ENCODE measurements at regions not wholly inside any gene's neighbourhood (a gene's known extent, or its start where the extent isn't known, plus 50 kb on each side); places are given as distances from the start of the nearest gene placed in this dataset.

DNA sequence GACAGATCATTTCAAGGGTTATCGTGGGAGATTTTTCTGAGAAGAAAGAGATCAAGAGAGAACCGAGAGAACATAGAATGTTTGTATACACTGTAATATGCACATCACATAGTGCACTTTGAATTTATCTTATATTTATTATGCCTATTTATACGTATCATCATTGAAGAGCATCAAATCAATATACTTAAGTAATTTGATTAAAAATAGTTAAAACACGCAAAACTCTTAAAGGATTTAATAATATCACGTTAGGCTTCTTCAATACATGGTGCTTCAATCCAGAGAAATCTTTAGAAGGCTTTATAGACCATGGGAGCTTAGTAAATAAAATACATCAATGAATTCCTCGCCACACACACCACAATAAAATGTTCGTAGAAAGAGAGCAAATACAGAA is 139.5 kb upstream of the C11orf58 start:
- POLR2A ChIA-PET = no interaction called here
- TF ChIP-seq SIN3A (IDR thresholded peaks at IDR 0.05; ENCODE audit: borderline replicate concordance, insufficient read depth, low read depth, low read length) (no peak), CTCF (IDR thresholded peaks at IDR 0.05) (no peak), POLR2AphosphoS5 (IDR thresholded peaks at IDR 0.05; ENCODE audit: low read depth, low read length) (no peak), REST (IDR thresholded peaks at IDR 0.05; ENCODE audit: insufficient read depth in 1 of 2, low read depth in 2 of 2, low read length in 1 of 2) (no peak), TCF7L2 (IDR thresholded peaks at IDR 0.05; ENCODE audit: low read depth, low read length) (no peak)
- CTCF ChIA-PET = interaction anchor here (0.6 kb wide), 1 partner anchor 119 kb away, joined by 4 read pairs; no protein-coding TSS in a partner anchor
- no peak overlapping the region for H3K27ac ChIP-seq (ENCODE audit: low read length)
- in situ Hi-C loops (cut with HindIII; ENCODE audit: low pct_unique_long_range_greater_than_20kb, low sequenced_read_pairs) (no loop called here), intact Hi-C loops (cut with micrococcal nuclease; ENCODE audit: unreplicated experiment) (no loop called here)
- BruUV-seq (replicated peaks) = no TSS peak
- no peaks in the 10 kb centered on the region for H3K36me3 ChIP-seq (ENCODE audit: control insufficient read depth, insufficient read depth, low read length)
- ATAC-seq (no peak), DNase-seq (ENCODE audit: low read depth, low spot score) (no peak)
- no peaks in the 10 kb centered on the region for H3K4me1 ChIP-seq (ENCODE audit: control insufficient read depth, insufficient read depth, low read length)
- no peak overlapping the region for H3K4me3 ChIP-seq (ENCODE audit: low read depth in 2 of 2, low read length in 2 of 2)
- peaks cover 10% of the 10 kb centered on the region for H3K27me3 ChIP-seq (ENCODE audit: control insufficient read depth, insufficient read depth, low read length)
- H3K9me3 ChIP-seq (ENCODE audit: control insufficient read depth, insufficient read depth, low read depth, low read length) = no peaks in the 10 kb centered on the region

DNA sequence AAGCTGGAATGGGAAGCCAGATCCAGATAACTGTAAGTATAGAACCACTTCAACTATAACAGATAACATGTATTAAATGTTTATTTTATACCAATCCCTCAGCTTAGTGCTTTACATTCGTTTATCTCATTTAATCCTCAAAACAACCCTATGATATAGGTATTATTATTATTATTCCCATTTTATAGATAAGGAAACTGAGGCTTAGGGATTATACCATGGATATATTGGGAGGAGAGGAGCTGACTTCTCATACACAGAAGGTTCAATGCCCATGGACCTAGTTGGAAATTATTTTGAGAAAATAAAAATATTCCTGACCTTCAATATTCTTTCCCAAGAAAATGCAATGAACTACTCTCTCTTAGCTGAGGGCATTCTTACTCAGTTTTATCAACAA is 140.4 kb upstream of the C11orf58 start:
- POLR2A ChIA-PET = no interaction called here
- no peak overlapping the region for H3K4me3 ChIP-seq (ENCODE audit: low read depth in 2 of 2, low read length in 2 of 2)
- no peaks in the 10 kb centered on the region for H3K4me1 ChIP-seq (ENCODE audit: control insufficient read depth, insufficient read depth, low read length)
- H3K27ac ChIP-seq (ENCODE audit: low read length) = no peak overlapping the region
- H3K36me3 ChIP-seq (ENCODE audit: control insufficient read depth, insufficient read depth, low read length) = no peaks in the 10 kb centered on the region
- no peaks in the 10 kb centered on the region for H3K9me3 ChIP-seq (ENCODE audit: control insufficient read depth, insufficient read depth, low read depth, low read length)
- CTCF ChIA-PET = no interaction called here
- intact Hi-C loops (cut with micrococcal nuclease; ENCODE audit: unreplicated experiment) = no loop called here
- TF ChIP-seq SIN3A (IDR thresholded peaks at IDR 0.05; ENCODE audit: borderline replicate concordance, insufficient read depth, low read depth, low read length) (no peak), TCF7L2 (IDR thresholded peaks at IDR 0.05; ENCODE audit: low read depth, low read length) (no peak), REST (IDR thresholded peaks at IDR 0.05; ENCODE audit: insufficient read depth in 1 of 2, low read depth in 2 of 2, low read length in 1 of 2) (no peak), CTCF (IDR thresholded peaks at IDR 0.05) (no peak), POLR2AphosphoS5 (IDR thresholded peaks at IDR 0.05; ENCODE audit: low read depth, low read length) (no peak)
- ATAC-seq (no peak), DNase-seq (ENCODE audit: low read depth, low spot score) (no peak)
- in situ Hi-C loops (cut with HindIII; ENCODE audit: low pct_unique_long_range_greater_than_20kb, low sequenced_read_pairs) = no loop called here
- H3K27me3 ChIP-seq (ENCODE audit: control insufficient read depth, insufficient read depth, low read length) = peaks cover 10% of the 10 kb centered on the region
- BruUV-seq (replicated peaks) = no TSS peak
